Keratinocyte (primary cell): ENCODE measurements at regions not wholly inside any gene's neighbourhood (a gene's known extent, or its start where the extent isn't known, plus 50 kb on each side); places are given as distances from the start of the nearest gene placed in this dataset.

Experiments used
- DNase-seq: peaks from one replicate; pipeline ENCODE4 v3.0.0-alpha.2; 2011; ENCODE audit warnings: low read depth, missing footprints, low spot score
- FAIRE-seq: peaks from 2 replicates; lab custom pipeline; 2011; peaks lifted over from hg19 to GRCh38; lab: Jason Lieb, UNC
- H2AFZ ChIP-seq: 2 replicates; pipeline ENCODE4 v1.6.0; 2012; ENCODE audit warnings: low read length, control low read depth, inconsistent platforms; ENCODE audit not compliant: control insufficient read depth
- H3K27ac ChIP-seq: 2 replicates; pipeline ENCODE4 v1.5.1; 2011; ENCODE audit warnings: low read length; ENCODE audit not compliant: control insufficient read depth, insufficient read depth
- H3K27me3 ChIP-seq: 3 replicates; pipeline ENCODE4 v1.6.0; 2011; ENCODE audit warnings: low read length; ENCODE audit not compliant: control insufficient read depth, insufficient read depth; ENCODE audit errors: extremely low read depth
- H3K36me3 ChIP-seq, 2 experiments: 2 replicates in 1 of 2; 3 replicates in 1 of 2; pipeline ENCODE4 v1.5.1; 2011; ENCODE audit warnings: low read length in 2 of 2, mild to moderate bottlenecking in 1 of 2; ENCODE audit not compliant: control insufficient read depth in 2 of 2, insufficient read depth in 2 of 2; ENCODE audit errors: extremely low read depth in 1 of 2
- H3K4me1 ChIP-seq: 3 replicates; pipeline ENCODE4 v1.5.1; 2011; ENCODE audit warnings: low read length; ENCODE audit not compliant: control insufficient read depth, insufficient read depth; ENCODE audit errors: extremely low read depth
- H3K4me2 ChIP-seq: 3 replicates; pipeline ENCODE4 v1.6.0; 2011; ENCODE audit warnings: low read depth, low read length; ENCODE audit not compliant: control insufficient read depth, insufficient read depth; ENCODE audit errors: extremely low read depth
- H3K4me3 ChIP-seq, 3 experiments: fragments of 200-600 bp in 1 of 3; sonication (generic) in 1 of 3; 2 replicates in 2 of 3; 3 replicates in 1 of 3; pipeline ENCODE4 v1.5.1; 2011 to 2016; ENCODE audit warnings: low read length in 3 of 3, mild to moderate bottlenecking in 3 of 3, control low read depth in 2 of 3, inconsistent platforms in 1 of 3, low read depth in 1 of 3, mixed read lengths in 1 of 3, mixed run types in 1 of 3, moderate library complexity in 1 of 3; ENCODE audit not compliant: control insufficient read depth in 2 of 3, insufficient read depth in 2 of 3; ENCODE audit errors: extremely low read depth in 1 of 3
- H3K79me2 ChIP-seq: 2 replicates; pipeline ENCODE4 v1.6.0; 2012; ENCODE audit warnings: low read length; ENCODE audit not compliant: control insufficient read depth, insufficient read depth
- H3K9ac ChIP-seq: 3 replicates; pipeline ENCODE4 v1.6.0; 2011; ENCODE audit warnings: low read length; ENCODE audit not compliant: control insufficient read depth, insufficient read depth; ENCODE audit errors: extremely low read depth
- H3K9me1 ChIP-seq: 3 replicates; pipeline ENCODE4 v1.6.0; 2011; ENCODE audit warnings: low read length; ENCODE audit not compliant: control insufficient read depth, insufficient read depth; ENCODE audit errors: extremely low read depth
- H3K9me3 ChIP-seq: 2 replicates; pipeline ENCODE4 v1.5.1; 2012; ENCODE audit warnings: low read depth, low read length; ENCODE audit not compliant: control insufficient read depth
- H4K20me1 ChIP-seq: 3 replicates; pipeline ENCODE4 v1.6.0; 2011; ENCODE audit warnings: low read length; ENCODE audit not compliant: control insufficient read depth, insufficient read depth; ENCODE audit errors: extremely low read depth
- EZH2 ChIP-seq: IDR thresholded peaks from one replicate; pipeline ENCODE4 v1.6.1; 2012; ENCODE audit warnings: inconsistent platforms, mild to moderate bottlenecking, low read length, moderate library complexity
- dilution Hi-C: fragments of 300-500 bp; cut with MboI; formaldehyde crosslinking; loops from one replicate; pipeline ENCODE4 v1.7.0; 2020; ENCODE audit warnings: low sequenced_read_pairs; ENCODE audit not compliant: extremely low pct_ligation_motif_present
- TF ChIP-seq, protein P1 (sequence below), 3 experiments: IDR thresholded peaks in 1 of 3; conservative IDR thresholded peaks in 1 of 3; optimal IDR thresholded peaks in 1 of 3; 2 replicates in 2 of 3; 3 replicates in 1 of 3; pipeline versions ENCODE3 to v1.5.1; 2011; ENCODE audit warnings: low read length in 3 of 3, mild to moderate bottlenecking in 3 of 3, moderate library complexity in 2 of 3, control low read depth in 1 of 3, inconsistent platforms in 1 of 3; ENCODE audit not compliant: insufficient read depth in 2 of 3; ENCODE audit errors: extremely low read depth in 1 of 3

DNA sequence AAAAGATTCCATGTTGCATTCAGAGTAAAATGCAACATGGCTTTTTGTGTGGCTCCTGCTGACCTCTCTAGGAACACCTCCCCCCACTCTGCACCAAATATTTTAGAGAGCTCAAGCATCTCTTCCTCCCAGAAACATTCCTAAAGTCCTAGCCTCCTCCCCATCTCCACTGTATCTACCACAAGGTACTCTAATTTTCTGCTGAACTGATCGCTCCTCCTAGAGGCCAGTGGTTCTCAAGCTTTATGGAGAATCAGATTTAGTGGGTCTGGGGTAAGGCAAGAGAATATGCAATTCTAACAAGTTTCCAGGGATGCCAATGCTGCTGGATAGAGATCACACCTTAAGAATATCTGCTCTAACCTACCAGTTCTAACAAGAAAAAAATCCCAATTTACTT is 89.5 kb upstream of the HNRNPA3 start:
- H4K20me1 ChIP-seq, result no peaks in the 10 kb centered on the region
- FAIRE-seq, result no peak
- H3K79me2 ChIP-seq, result no peaks in the 10 kb centered on the region
- H3K4me3 ChIP-seq, result no peak overlapping the region
- H2AFZ ChIP-seq, result no peak overlapping the region
- no peak overlapping the region for H3K27ac ChIP-seq
- no peaks in the 10 kb centered on the region for H3K9me1 ChIP-seq
- no peak for TF ChIP-seq EZH2
- TF ChIP-seq, protein P1, sequence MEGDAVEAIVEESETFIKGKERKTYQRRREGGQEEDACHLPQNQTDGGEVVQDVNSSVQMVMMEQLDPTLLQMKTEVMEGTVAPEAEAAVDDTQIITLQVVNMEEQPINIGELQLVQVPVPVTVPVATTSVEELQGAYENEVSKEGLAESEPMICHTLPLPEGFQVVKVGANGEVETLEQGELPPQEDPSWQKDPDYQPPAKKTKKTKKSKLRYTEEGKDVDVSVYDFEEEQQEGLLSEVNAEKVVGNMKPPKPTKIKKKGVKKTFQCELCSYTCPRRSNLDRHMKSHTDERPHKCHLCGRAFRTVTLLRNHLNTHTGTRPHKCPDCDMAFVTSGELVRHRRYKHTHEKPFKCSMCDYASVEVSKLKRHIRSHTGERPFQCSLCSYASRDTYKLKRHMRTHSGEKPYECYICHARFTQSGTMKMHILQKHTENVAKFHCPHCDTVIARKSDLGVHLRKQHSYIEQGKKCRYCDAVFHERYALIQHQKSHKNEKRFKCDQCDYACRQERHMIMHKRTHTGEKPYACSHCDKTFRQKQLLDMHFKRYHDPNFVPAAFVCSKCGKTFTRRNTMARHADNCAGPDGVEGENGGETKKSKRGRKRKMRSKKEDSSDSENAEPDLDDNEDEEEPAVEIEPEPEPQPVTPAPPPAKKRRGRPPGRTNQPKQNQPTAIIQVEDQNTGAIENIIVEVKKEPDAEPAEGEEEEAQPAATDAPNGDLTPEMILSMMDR (optimal IDR thresholded peaks at IDR 0.05 in 1 of 3, IDR thresholded peaks at IDR 0.05 in 1 of 3, conservative IDR thresholded peaks at IDR 0.05 in 1 of 3; ENCODE audit: extremely low read depth in 1 of 3, insufficient read depth in 2 of 3, low read length in 3 of 3), result no peak
- H3K27me3 ChIP-seq, result peaks cover 2% of the 10 kb centered on the region
- no peak overlapping the region for H3K9ac ChIP-seq
- no peaks in the 10 kb centered on the region for H3K4me1 ChIP-seq
- no peaks in the 10 kb centered on the region for H3K36me3 ChIP-seq
- no peak for DNase-seq
- no peaks in the 10 kb centered on the region for H3K9me3 ChIP-seq
- H3K4me2 ChIP-seq, result no peak overlapping the region
- dilution Hi-C loops, result no loop called here

- Histone ChIP-seq H3K79me2 (no peaks in the 10 kb centered on the region), H2AFZ (no peak overlapping the region), H3K36me3 (no peaks in the 10 kb centered on the region), H3K4me3 (no peak overlapping the region), H3K4me2 (no peak overlapping the region), H3K9me3 (no peaks in the 10 kb centered on the region), H3K27ac (no peak overlapping the region), H3K9ac (no peak overlapping the region), H3K4me1 (no peaks in the 10 kb centered on the region), H3K27me3 (peaks cover 2% of the 10 kb centered on the region), H4K20me1 (no peaks in the 10 kb centered on the region), H3K9me1 (no peaks in the 10 kb centered on the region)
- dilution Hi-C loops, result no loop called here
- TF ChIP-seq EZH2, result no peak
- TF ChIP-seq, protein P1 (optimal IDR thresholded peaks at IDR 0.05 in 1 of 3, IDR thresholded peaks at IDR 0.05 in 1 of 3, conservative IDR thresholded peaks at IDR 0.05 in 1 of 3; ENCODE audit: extremely low read depth in 1 of 3, insufficient read depth in 2 of 3, low read length in 3 of 3), result no peak
- DNase-seq, result no peak
- FAIRE-seq, result no peak
These were observed 88.2 kb upstream of the HNRNPA3 start for GRCh38 chr2:177124371-177124770.
